ENCODE measurements at regions not wholly inside any gene's neighbourhood (a gene's known extent, or its start where the extent isn't known, plus 50 kb on each side); places are given as distances from the start of the nearest gene placed in this dataset.

DNA sequence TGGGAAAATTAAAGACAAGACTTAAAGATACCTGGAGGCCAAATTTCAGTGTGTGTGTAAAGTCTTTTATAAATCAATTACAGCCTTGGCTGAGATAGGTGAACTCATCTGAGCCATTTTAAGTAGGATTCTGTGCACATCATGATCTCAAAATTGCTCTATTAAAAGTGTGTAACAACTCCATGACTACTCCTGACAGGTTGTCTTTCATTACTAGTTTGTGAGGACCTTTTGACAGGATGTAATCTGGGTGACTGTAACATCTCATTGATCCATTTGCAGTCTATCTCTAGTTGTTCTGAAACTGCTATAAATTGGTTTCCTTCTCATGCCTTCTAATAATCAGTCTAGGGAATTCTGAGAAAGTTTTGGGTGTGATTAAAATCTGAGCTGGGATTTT is 753.3 kb downstream of the SLITRK5 start:
- Histone ChIP-seq H3K27ac (no peak overlapping the region), H3K9me3 (no peaks in the 10 kb centered on the region), H3K27me3 (no peaks in the 10 kb centered on the region), H3K4me3 (replicated peaks in 1 of 3) (no peak overlapping the region), H3K4me1 (no peaks in the 10 kb centered on the region), H3K36me3 (no peaks in the 10 kb centered on the region)
- TF ChIP-seq, protein P1, sequence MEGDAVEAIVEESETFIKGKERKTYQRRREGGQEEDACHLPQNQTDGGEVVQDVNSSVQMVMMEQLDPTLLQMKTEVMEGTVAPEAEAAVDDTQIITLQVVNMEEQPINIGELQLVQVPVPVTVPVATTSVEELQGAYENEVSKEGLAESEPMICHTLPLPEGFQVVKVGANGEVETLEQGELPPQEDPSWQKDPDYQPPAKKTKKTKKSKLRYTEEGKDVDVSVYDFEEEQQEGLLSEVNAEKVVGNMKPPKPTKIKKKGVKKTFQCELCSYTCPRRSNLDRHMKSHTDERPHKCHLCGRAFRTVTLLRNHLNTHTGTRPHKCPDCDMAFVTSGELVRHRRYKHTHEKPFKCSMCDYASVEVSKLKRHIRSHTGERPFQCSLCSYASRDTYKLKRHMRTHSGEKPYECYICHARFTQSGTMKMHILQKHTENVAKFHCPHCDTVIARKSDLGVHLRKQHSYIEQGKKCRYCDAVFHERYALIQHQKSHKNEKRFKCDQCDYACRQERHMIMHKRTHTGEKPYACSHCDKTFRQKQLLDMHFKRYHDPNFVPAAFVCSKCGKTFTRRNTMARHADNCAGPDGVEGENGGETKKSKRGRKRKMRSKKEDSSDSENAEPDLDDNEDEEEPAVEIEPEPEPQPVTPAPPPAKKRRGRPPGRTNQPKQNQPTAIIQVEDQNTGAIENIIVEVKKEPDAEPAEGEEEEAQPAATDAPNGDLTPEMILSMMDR (IDR thresholded peaks at IDR 0.05) = no peak
- no peak for TF ChIP-seq POLR2A (IDR thresholded peaks at IDR 0.05)
- intact Hi-C loops (cut with DNase I) = no loop called here
- no peak for DNase-seq

DNA sequence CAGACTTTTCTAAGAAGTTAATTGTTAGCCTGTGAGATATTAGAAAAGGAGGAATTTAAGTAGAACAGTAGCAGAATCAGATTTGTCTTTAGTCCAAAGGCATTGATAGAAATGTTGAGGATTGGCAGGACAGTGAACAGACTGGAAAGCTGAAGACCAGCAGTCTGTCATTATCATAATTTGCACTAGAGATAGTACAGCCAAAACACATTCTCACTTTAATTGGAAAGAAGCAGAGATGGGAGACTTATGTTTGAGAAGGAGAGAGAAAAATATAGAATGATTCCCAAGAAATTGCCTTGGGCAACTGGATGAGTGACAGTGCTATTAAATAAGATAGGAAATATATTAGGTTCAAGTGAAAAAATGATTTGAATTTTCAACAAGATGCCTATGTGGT is 755.5 kb downstream of the SLITRK5 start:
- Histone ChIP-seq H3K4me3 (replicated peaks in 1 of 3) (no peak overlapping the region), H3K27ac (no peak overlapping the region), H3K27me3 (no peaks in the 10 kb centered on the region), H3K4me1 (no peaks in the 10 kb centered on the region), H3K36me3 (no peaks in the 10 kb centered on the region), H3K9me3 (no peaks in the 10 kb centered on the region)
- intact Hi-C loops (cut with DNase I) = no loop called here
- TF ChIP-seq POLR2A (IDR thresholded peaks at IDR 0.05) = no peak
- TF ChIP-seq, protein P1 (IDR thresholded peaks at IDR 0.05) = no peak
- DNase-seq = no peak

DNA sequence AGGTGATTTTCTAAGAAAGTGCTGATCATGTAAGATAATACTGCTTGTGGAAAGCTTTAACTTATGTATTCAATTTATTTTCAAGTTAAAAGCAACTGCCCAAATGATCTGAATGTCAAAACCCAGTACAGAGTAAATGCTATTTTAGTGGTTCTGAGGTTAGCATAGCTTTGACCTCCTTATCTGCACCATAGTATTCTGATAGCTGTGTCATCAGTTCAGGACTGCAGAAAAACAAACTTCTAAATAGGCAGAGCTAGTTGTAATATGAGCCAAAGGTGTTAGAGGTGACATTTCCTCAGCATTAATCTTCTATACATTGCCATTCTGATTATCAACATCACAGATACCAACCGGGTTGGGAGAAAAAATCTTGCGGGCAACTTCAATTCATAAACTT is 758.7 kb downstream of the SLITRK5 start:
- H3K9me3 ChIP-seq = no peaks in the 10 kb centered on the region
- no peaks in the 10 kb centered on the region for H3K4me1 ChIP-seq
- H3K4me3 ChIP-seq (replicated peaks in 1 of 3) = no peak overlapping the region
- WGBS, 2 donors = 68 to 74% methylated on average over 2 of the region's 2 CpGs
- H3K36me3 ChIP-seq = no peaks in the 10 kb centered on the region
- DNase-seq = no peak
- H3K27me3 ChIP-seq = no peaks in the 10 kb centered on the region
- intact Hi-C loops (cut with DNase I) = no loop called here
- TF ChIP-seq POLR2A (IDR thresholded peaks at IDR 0.05) = no peak
- TF ChIP-seq, protein P1 (IDR thresholded peaks at IDR 0.05) = no peak
- H3K27ac ChIP-seq = no peak overlapping the region

DNA sequence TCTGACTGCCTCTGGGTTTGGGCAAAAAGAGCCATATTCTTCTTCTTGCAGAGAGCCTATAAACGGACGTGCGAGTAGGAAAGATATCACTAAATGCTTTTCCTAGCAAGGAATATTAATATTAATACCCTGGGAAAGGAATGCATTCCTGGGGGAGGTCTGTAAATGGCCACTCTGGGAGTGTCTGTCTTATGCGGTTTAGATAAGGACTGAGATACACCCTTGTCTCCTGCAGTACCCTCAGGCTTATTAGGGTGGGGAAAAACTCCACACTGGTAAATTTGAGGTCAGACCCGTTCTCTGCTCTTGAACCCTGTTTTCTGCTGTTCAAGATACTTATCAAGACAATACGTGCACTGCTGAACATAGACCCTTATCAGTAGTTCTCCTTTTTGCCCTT is 763.8 kb downstream of the SLITRK5 start:
- WGBS, 2 donors = 86 to 87% methylated on average over 6 of the region's 6 CpGs
- Histone ChIP-seq H3K36me3 (no peaks in the 10 kb centered on the region), H3K4me3 (replicated peaks in 1 of 3) (no peak overlapping the region), H3K9me3 (no peaks in the 10 kb centered on the region), H3K27me3 (no peaks in the 10 kb centered on the region), H3K4me1 (no peaks in the 10 kb centered on the region), H3K27ac (no peak overlapping the region)
- DNase-seq = no peak
- intact Hi-C loops (cut with DNase I) = no loop called here
- no peak for TF ChIP-seq POLR2A (IDR thresholded peaks at IDR 0.05)
- TF ChIP-seq, protein P1 (IDR thresholded peaks at IDR 0.05) = no peak

DNA sequence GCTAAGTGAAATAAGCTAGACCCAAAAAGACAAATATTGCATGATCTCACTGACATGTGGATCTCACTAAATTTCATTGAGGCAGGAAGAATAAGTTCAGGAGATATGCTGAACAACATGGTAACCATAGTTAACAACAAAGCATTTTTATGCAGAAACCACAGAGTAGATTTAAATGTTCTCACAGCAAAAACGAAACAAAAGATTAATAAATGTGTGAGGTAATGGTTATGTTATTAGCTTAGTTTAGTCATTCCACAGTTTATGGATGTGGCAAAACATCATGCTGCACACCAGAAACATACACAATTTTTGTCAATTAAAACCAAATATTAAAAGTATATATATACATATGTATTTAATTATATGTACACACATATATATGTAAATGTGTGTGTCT is 765.8 kb downstream of the SLITRK5 start:
- Histone ChIP-seq H3K9me3 (no peaks in the 10 kb centered on the region), H3K36me3 (no peaks in the 10 kb centered on the region), H3K27me3 (no peaks in the 10 kb centered on the region), H3K4me1 (no peaks in the 10 kb centered on the region), H3K27ac (no peak overlapping the region), H3K4me3 (replicated peaks in 1 of 3) (no peak overlapping the region)
- intact Hi-C loops (cut with DNase I) = no loop called here
- 71 to 74% methylated on average over 1 of the region's 1 CpG for WGBS, 2 donors
- no peak for TF ChIP-seq POLR2A (IDR thresholded peaks at IDR 0.05)
- TF ChIP-seq, protein P1 (IDR thresholded peaks at IDR 0.05) = no peak
- DNase-seq = no peak

All from thyroid gland (tissue), 4 donors.